Spinal cord (tissue), 9 donors: ENCODE measurements at regions not wholly inside any gene's neighbourhood (a gene's known extent, or its start where the extent isn't known, plus 50 kb on each side); places are given as distances from the start of the nearest gene placed in this dataset.

Experiments used
- DNase-seq, 6 donors: peaks; one replicate each; pipeline versions ENCODE4 v3.0.0 to v3.0.0-alpha.2; 2013 to 2015; ENCODE audit warnings: low spot score in 6 of 6, low read depth in 4 of 6
- H3K27ac ChIP-seq: one replicate; pipeline ENCODE4 v1.5.1; 2013; ENCODE audit warnings: low read depth, low read length, control low read depth
- H3K27me3 ChIP-seq: one replicate; pipeline ENCODE4 v1.6.1; 2013; ENCODE audit warnings: low read length; ENCODE audit not compliant: control insufficient read depth, insufficient read depth
- H3K36me3 ChIP-seq: one replicate; pipeline ENCODE4 v1.6.1; 2013; ENCODE audit warnings: low read length; ENCODE audit not compliant: control insufficient read depth, insufficient read depth
- H3K4me1 ChIP-seq: one replicate; pipeline ENCODE4 v1.6.1; 2013; ENCODE audit warnings: low read length; ENCODE audit not compliant: control insufficient read depth, insufficient read depth
- H3K4me3 ChIP-seq: one replicate; pipeline ENCODE4 v1.5.1; 2013; ENCODE audit warnings: low read depth, low read length, control low read depth
- H3K9me3 ChIP-seq: one replicate; pipeline ENCODE4 v1.6.1; 2013; ENCODE audit warnings: low read length; ENCODE audit not compliant: control insufficient read depth, insufficient read depth
- whole genome bisulfite sequencing: methylation state at CpG from one replicate; pipeline ENCODE4 v1.1.5; 2013; ENCODE audit warnings: missing lambda C conversion rate; ENCODE audit not compliant: insufficient coverage; 5-methylcytosine and 5-hydroxymethylcytosine counted together
- donor health status: healthy.

- Histone ChIP-seq H3K4me3 (no peak overlapping the region), H3K9me3 (no peaks in the 10 kb centered on the region), H3K36me3 (no peaks in the 10 kb centered on the region), H3K27me3 (no peaks in the 10 kb centered on the region), H3K27ac (no peak overlapping the region), H3K4me1 (no peaks in the 10 kb centered on the region)
- no peak for DNase-seq
Observed at GRCh38 chr5:51449026-51449425, 65.8 kb downstream of the ISL1 start.

GRCh38 chr5:51452562-51452961, 69.3 kb downstream of the ISL1 start:
- Histone ChIP-seq H3K36me3 (no peaks in the 10 kb centered on the region), H3K27ac (no peak overlapping the region), H3K9me3 (no peaks in the 10 kb centered on the region), H3K4me1 (no peaks in the 10 kb centered on the region), H3K27me3 (no peaks in the 10 kb centered on the region), H3K4me3 (no peak overlapping the region)
- DNase-seq: no peak
- WGBS: no CpG with 5 or more reads among the region's 3 CpGs

DNA sequence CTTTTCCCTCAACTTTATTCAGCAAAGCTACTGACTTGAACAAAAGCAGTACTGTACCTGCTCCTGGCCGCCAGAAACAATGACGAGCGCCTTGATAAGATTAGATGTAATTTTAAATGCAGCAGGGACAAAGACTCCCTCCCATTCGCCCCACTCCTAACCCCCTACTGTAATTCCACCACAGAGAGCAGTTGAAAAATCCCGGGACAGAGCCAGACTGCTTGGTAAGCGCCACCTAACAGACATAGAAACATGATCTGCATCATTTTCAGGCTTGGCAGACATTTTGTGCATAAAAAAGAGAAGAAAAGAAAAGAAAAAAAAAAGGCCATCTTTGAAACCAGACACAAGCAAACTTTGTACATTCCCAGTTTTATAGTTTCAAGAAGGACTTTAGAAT, 81.9 kb downstream of the ISL1 start:
- Histone ChIP-seq H3K4me3 (peak overlapping the region; percentile 4), H3K27ac (no peak overlapping the region), H3K27me3 (no peaks in the 10 kb centered on the region), H3K4me1 (no peaks in the 10 kb centered on the region), H3K36me3 (no peaks in the 10 kb centered on the region), H3K9me3 (no peaks in the 10 kb centered on the region)
- WGBS: no CpG with 5 or more reads among the region's 6 CpGs
- DNase-seq: peak in 3 of 6 donors; percentile 3 to 57 (median 41)

GRCh38 chr5:51466214-51466613, 83.0 kb downstream of the ISL1 start:
- Histone ChIP-seq H3K9me3 (no peaks in the 10 kb centered on the region), H3K36me3 (no peaks in the 10 kb centered on the region), H3K27ac (no peak overlapping the region), H3K27me3 (no peaks in the 10 kb centered on the region), H3K4me3 (no peak overlapping the region), H3K4me1 (no peaks in the 10 kb centered on the region)
- DNase-seq: no peak
- WGBS: no CpG with 5 or more reads among the region's 2 CpGs

DNA sequence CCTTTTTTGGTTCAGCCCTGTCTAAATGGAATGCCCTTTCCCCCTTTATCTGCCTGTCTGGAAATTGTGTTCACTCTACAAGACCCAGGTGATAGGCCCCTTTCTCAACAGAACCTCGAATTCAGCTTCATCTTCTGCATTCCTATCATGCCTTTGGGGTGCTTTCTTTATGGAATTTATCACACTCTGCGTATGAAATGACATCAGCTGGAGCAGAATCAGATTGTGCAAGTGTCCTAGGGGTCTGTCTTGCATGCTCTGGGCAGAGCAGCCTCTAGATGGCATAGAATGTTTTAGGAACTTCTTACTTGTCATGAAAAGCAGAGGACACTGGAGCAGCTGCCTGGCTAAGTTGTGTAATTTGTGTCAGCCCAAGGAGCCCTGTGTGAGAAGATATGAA, 84.9 kb downstream of the ISL1 start:
- Histone ChIP-seq H3K9me3 (no peaks in the 10 kb centered on the region), H3K27me3 (no peaks in the 10 kb centered on the region), H3K27ac (no peak overlapping the region), H3K4me3 (no peak overlapping the region), H3K36me3 (no peaks in the 10 kb centered on the region), H3K4me1 (no peaks in the 10 kb centered on the region)
- DNase-seq: peak in 1 of 6 donors; percentile 9
- 50% methylated on average over 1 of the region's 2 CpGs for WGBS

DNA sequence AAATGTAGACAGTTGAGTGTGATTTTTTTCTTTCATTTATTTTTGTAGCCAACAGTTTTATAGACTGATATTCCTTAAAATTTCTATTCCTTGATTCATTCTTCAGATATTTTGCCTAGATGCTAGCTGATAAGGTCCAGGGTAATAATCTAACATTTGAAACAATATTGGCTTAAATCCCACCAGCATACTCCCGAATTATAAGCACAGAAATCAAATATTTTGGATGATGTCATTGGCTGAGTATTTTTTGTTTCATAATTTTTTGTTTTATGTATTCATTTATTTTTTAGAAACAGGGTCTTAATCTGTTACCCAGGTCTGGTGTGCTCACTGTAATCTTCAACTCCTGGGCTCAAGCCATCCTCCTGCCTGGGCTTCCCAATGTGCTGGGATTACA, 88.4 kb downstream of the ISL1 start:
- no peaks in the 10 kb centered on the region for H3K4me1 ChIP-seq
- no peak for DNase-seq
- WGBS: no CpG with 5 or more reads among the region's 1 CpG
- H3K4me3 ChIP-seq: no peak overlapping the region
- no peak overlapping the region for H3K27ac ChIP-seq
- H3K9me3 ChIP-seq: no peaks in the 10 kb centered on the region
- H3K27me3 ChIP-seq: no peaks in the 10 kb centered on the region
- H3K36me3 ChIP-seq: no peaks in the 10 kb centered on the region

- Histone ChIP-seq H3K36me3 (no peaks in the 10 kb centered on the region), H3K4me3 (no peak overlapping the region), H3K9me3 (no peaks in the 10 kb centered on the region), H3K27me3 (no peaks in the 10 kb centered on the region), H3K27ac (no peak overlapping the region), H3K4me1 (no peaks in the 10 kb centered on the region)
- no peak for DNase-seq
- no CpG with 5 or more reads among the region's 1 CpG for WGBS
Observed at GRCh38 chr5:51472472-51472871, 89.2 kb downstream of the ISL1 start.

DNA sequence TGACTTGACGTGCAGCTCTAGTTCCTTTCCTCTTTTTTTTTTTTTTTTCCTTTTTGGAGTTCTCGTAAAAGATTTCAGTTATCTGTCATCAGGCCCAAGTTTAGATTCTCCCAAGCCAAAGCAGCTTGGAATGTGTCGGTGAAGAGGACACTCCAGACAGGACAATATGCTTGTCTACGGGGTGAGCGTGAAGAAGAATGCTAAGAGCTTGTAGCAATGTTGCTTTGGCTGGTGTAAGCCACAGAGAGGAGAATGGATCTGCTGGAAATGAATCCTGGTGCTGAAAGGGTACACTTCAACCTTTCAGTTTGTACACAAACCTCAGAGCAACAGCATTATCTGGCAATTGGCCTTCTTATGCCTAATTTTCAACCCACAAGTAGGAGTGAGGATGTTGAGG, 92.4 kb downstream of the ISL1 start:
- H3K36me3 ChIP-seq: no peaks in the 10 kb centered on the region
- no peak overlapping the region for H3K4me3 ChIP-seq
- no peak overlapping the region for H3K27ac ChIP-seq
- no peaks in the 10 kb centered on the region for H3K4me1 ChIP-seq
- H3K9me3 ChIP-seq: no peaks in the 10 kb centered on the region
- H3K27me3 ChIP-seq: no peaks in the 10 kb centered on the region
- no peak for DNase-seq
- 100% methylated on average over 1 of the region's 5 CpGs for WGBS

DNA sequence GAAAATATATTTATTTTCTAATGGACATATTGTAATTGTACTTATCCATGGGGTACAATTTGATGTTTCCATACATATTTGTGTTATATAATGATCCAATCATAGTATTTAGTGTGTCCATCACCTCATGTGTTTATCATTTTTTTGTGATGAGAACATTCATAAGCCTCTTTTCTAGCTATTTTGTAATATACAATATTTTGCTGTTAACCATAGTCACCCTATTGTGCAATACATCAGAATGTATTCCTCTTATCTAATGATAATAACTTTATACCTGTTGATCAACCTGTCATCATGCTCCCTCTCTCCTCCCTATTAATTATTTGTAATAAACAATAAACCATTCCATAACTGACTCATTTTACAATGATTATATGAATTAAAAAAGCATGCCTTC, 93.2 kb downstream of the ISL1 start:
- no peak overlapping the region for H3K4me3 ChIP-seq
- H3K9me3 ChIP-seq: no peaks in the 10 kb centered on the region
- H3K27me3 ChIP-seq: no peaks in the 10 kb centered on the region
- H3K27ac ChIP-seq: no peak overlapping the region
- H3K4me1 ChIP-seq: no peaks in the 10 kb centered on the region
- no peaks in the 10 kb centered on the region for H3K36me3 ChIP-seq
- DNase-seq: no peak

DNA sequence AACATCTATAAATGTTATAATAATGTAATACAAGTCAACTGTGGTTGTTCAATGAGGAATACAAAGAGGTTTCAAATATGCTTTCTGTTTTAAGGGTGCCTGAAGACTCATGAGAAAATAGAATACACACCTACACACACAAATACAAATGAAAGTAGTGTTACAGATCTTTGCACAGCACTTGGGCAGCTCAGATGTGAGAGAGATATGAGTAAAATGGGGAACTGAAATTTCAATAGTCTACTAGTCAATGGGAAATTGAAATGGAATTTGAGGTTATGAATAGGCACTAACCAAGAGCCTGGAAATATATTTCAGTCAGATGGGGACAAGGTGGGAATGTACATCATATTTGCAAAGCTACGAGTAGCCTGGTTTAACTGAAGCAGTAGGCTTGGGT, 96.6 kb downstream of the ISL1 start:
- no peaks in the 10 kb centered on the region for H3K9me3 ChIP-seq
- H3K4me3 ChIP-seq: no peak overlapping the region
- DNase-seq: no peak
- H3K27ac ChIP-seq: no peak overlapping the region
- no peaks in the 10 kb centered on the region for H3K27me3 ChIP-seq
- H3K36me3 ChIP-seq: no peaks in the 10 kb centered on the region
- no peaks in the 10 kb centered on the region for H3K4me1 ChIP-seq
- WGBS: 92% methylated on average over 1 of the region's 1 CpG

DNA sequence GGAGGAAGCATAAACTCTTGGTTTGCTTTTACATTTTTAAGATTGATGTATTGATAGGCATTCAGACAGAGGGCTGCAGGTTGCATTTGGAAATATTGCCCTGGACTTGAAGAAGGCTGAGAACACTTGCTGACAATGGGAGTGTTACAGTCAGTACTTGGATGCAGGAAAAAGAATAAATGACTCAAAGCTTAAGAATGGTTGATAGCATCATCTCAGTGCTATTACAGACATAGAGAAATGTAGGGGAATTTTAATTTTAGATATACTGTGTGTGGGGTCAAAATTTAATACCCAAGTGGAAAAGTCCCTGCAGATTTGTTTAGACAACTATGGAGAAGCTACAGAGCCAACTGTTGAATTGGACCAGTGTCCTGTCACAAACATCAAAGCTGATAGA, 101.1 kb downstream of the ISL1 start:
- H3K9me3 ChIP-seq: no peaks in the 10 kb centered on the region

More for the DNA sequence above, 101.1 kb downstream of the ISL1 start:
- no peak overlapping the region for H3K27ac ChIP-seq
- no peak overlapping the region for H3K4me3 ChIP-seq
- DNase-seq: no peak
- H3K4me1 ChIP-seq: no peaks in the 10 kb centered on the region
- no peaks in the 10 kb centered on the region for H3K27me3 ChIP-seq
- no peaks in the 10 kb centered on the region for H3K36me3 ChIP-seq
